IMR-90 (cell line): ENCODE measurements at regions not wholly inside any gene's neighbourhood (a gene's known extent, or its start where the extent isn't known, plus 50 kb on each side); places are given as distances from the start of the nearest gene placed in this dataset.

Source experiments
- ATAC-seq: fragments of 200-7000 bp; cut with Tn5 transposase; 2 replicates; pipeline ENCODE4 v1.9.1; 2020; ENCODE audit warnings: low read depth, mild to moderate bottlenecking, moderate library complexity
- BruUV-seq: library from RNA; stranded (reverse); fragments of 400-500 nt; replicated peaks from 2 replicates; lab custom pipeline; 2021; lab: Mats Ljungman, UMichigan
- CTCF ChIA-PET: fragments of 300-600 bp; formaldehyde crosslinking; extraction: SDS; loops from one replicate; lab custom pipeline; 2021; ENCODE audit warnings: antibody characterized with exemption; lab: Yijun Ruan, JAX
- POLR2A ChIA-PET: fragments of 300-600 bp; sonication (Branson Sonifier 250); formaldehyde crosslinking; loops from one replicate; lab custom pipeline; 2022; ENCODE audit warnings: antibody characterized with exemption; ENCODE audit not compliant: unreplicated experiment; lab: Charles Lee
- DNase-seq: peaks from one replicate; pipeline ENCODE4 v3.0.0; 2013
- H2AFZ ChIP-seq: replicated peaks from 2 replicates; pipeline ENCODE3; 2013; ENCODE audit warnings: low read length, mild to moderate bottlenecking; ENCODE audit not compliant: poor library complexity
- H2AK5ac ChIP-seq: 2 replicates; pipeline ENCODE4 v1.6.1; 2013; ENCODE audit warnings: low read depth, low read length, inconsistent platforms
- H2AK9ac ChIP-seq: replicated peaks from 2 replicates; pipeline ENCODE3; 2013; ENCODE audit warnings: mild to moderate bottlenecking, low read depth, low read length, moderate library complexity; ENCODE audit not compliant: poor library complexity
- H2BK120ac ChIP-seq: 2 replicates; pipeline ENCODE4 v1.6.1; 2013; ENCODE audit warnings: low read depth, low read length, inconsistent platforms
- H2BK15ac ChIP-seq: 3 replicates; pipeline ENCODE4 v1.6.1; 2013; ENCODE audit warnings: low read depth, low read length, inconsistent platforms
- H2BK20ac ChIP-seq: 2 replicates; pipeline ENCODE4 v1.6.1; 2013; ENCODE audit warnings: low read depth, mild to moderate bottlenecking, inconsistent platforms, low read length, moderate library complexity
- H2BK5ac ChIP-seq: 2 replicates; pipeline ENCODE4 v1.6.1; 2013; ENCODE audit warnings: mild to moderate bottlenecking, low read depth, low read length, inconsistent platforms; ENCODE audit not compliant: poor library complexity, severe bottlenecking
- H3K14ac ChIP-seq: replicated peaks from 2 replicates; pipeline ENCODE4 v1.6.1; 2013; ENCODE audit warnings: low read depth, low read length, inconsistent platforms
- H3K18ac ChIP-seq: 2 replicates; pipeline ENCODE4 v1.6.1; 2013; ENCODE audit warnings: low read depth, low read length, control low read depth
- H3K23ac ChIP-seq: 2 replicates; pipeline ENCODE4 v1.6.1; 2013; ENCODE audit warnings: low read depth, low read length, inconsistent platforms
- H3K27ac ChIP-seq: 2 replicates; pipeline ENCODE4 v1.5.1; 2013; ENCODE audit warnings: mild to moderate bottlenecking, control low read depth, low read length; ENCODE audit not compliant: insufficient read depth
- H3K27me3 ChIP-seq: 2 replicates; pipeline ENCODE4 v1.6.1; 2013; ENCODE audit warnings: low read length; ENCODE audit not compliant: control insufficient read depth, insufficient read depth
- H3K36me3 ChIP-seq: 2 replicates; pipeline ENCODE4 v1.6.1; 2013; ENCODE audit warnings: low read length, mixed read lengths; ENCODE audit not compliant: control insufficient read depth, insufficient read depth
- H3K4ac ChIP-seq: 2 replicates; pipeline ENCODE4 v1.6.1; 2013; ENCODE audit warnings: low read depth, low read length, inconsistent platforms
- H3K4me1 ChIP-seq: 2 replicates; pipeline ENCODE4 v1.6.1; 2013; ENCODE audit warnings: low read length, mixed read lengths; ENCODE audit not compliant: control insufficient read depth, insufficient read depth
- H3K4me2 ChIP-seq: 2 replicates; pipeline ENCODE4 v1.6.1; 2013; ENCODE audit warnings: low read depth, mild to moderate bottlenecking, control low read depth, low read length, moderate library complexity
- H3K4me3 ChIP-seq: 2 replicates; pipeline ENCODE4 v1.5.1; 2013; ENCODE audit warnings: low read depth, mild to moderate bottlenecking, control low read depth, low read length, moderate library complexity; ENCODE audit not compliant: insufficient read depth
- H3K56ac ChIP-seq: 2 replicates; pipeline ENCODE4 v1.6.1; 2013; ENCODE audit warnings: low read length, inconsistent platforms; ENCODE audit not compliant: insufficient read depth; ENCODE audit errors: extremely low read depth
- H3K79me1 ChIP-seq, 2 experiments: 2 replicates each; pipeline ENCODE4 v1.6.1; 2013; ENCODE audit warnings: low read length in 2 of 2, inconsistent platforms in 1 of 2, low read depth in 1 of 2
- H3K9ac ChIP-seq: 2 replicates; pipeline ENCODE4 v1.6.1; 2013; ENCODE audit warnings: low read depth, low read length, control low read depth
- H3K9me1 ChIP-seq: 2 replicates; pipeline ENCODE4 v1.6.1; 2013; ENCODE audit warnings: low read length, inconsistent platforms; ENCODE audit not compliant: insufficient read depth
- H3K9me3 ChIP-seq: 2 replicates; pipeline ENCODE4 v1.6.1; 2013; ENCODE audit warnings: low read length; ENCODE audit not compliant: control insufficient read depth, insufficient read depth
- H4K20me1 ChIP-seq: 2 replicates; pipeline ENCODE4 v1.6.1; 2013; ENCODE audit warnings: low read length, inconsistent platforms; ENCODE audit not compliant: insufficient read depth
- H4K5ac ChIP-seq: 2 replicates; pipeline ENCODE4 v1.6.1; 2013; ENCODE audit warnings: mild to moderate bottlenecking, low read depth, low read length, control low read depth
- H4K8ac ChIP-seq, 2 experiments: 2 replicates each; pipeline ENCODE4 v1.6.1; 2013; ENCODE audit warnings: low read depth in 2 of 2, low read length in 2 of 2, control low read depth in 1 of 2, inconsistent platforms in 1 of 2
- H4K91ac ChIP-seq: 2 replicates; pipeline ENCODE4 v1.6.1; 2013; ENCODE audit warnings: low read depth, low read length, inconsistent platforms; ENCODE audit not compliant: insufficient read depth
- BHLHE40 ChIP-seq: fragments of 150-350 bp; IDR thresholded peaks from 2 replicates; pipeline ENCODE4 v1.6.1; 2016; ENCODE audit warnings: mild to moderate bottlenecking, low read depth, low read length
- CEBPB ChIP-seq: IDR thresholded peaks from 2 replicates; pipeline ENCODE4 v1.6.1; 2012; ENCODE audit warnings: low read depth, low read length, improper control_type of control experiment
- CHD1 ChIP-seq: IDR thresholded peaks from 2 replicates; pipeline ENCODE4 v1.6.1; 2012; ENCODE audit warnings: low read depth, low read length, improper control_type of control experiment
- CTCF ChIP-seq: conservative IDR thresholded peaks from 2 replicates; pipeline ENCODE4 v1.5.1; 2012; ENCODE audit warnings: mild to moderate bottlenecking, low read depth, low read length, improper control_type of control experiment
- MAFK ChIP-seq: IDR thresholded peaks from 2 replicates; pipeline ENCODE4 v1.6.1; 2012; ENCODE audit warnings: low read depth, low read length, improper control_type of control experiment
- NFE2L2 ChIP-seq: fragments of 150-350 bp; IDR thresholded peaks from 2 replicates; pipeline ENCODE4 v1.6.1; 2016; ENCODE audit warnings: low read depth, mild to moderate bottlenecking, low read length
- RCOR1 ChIP-seq: IDR thresholded peaks from 2 replicates; pipeline ENCODE4 v1.6.1; 2012; ENCODE audit warnings: mild to moderate bottlenecking, low read length, improper control_type of control experiment; ENCODE audit not compliant: insufficient replicate concordance
- RFX5 ChIP-seq: IDR thresholded peaks from 2 replicates; pipeline ENCODE4 v1.8.0; 2012; ENCODE audit warnings: low read depth, mild to moderate bottlenecking, low read length, moderate library complexity
- USF2 ChIP-seq: fragments of 150-350 bp; IDR thresholded peaks from 2 replicates; pipeline ENCODE4 v1.6.1; 2017; ENCODE audit warnings: mild to moderate bottlenecking, antibody characterized with exemption, low read length, low read depth
- WGBS, 2 experiments: methylation state at CpG; one replicate each; pipeline versions ENCODE4 v1.1.5 to v1.1.7; 2013; ENCODE audit warnings: missing lambda C conversion rate in 2 of 2; ENCODE audit not compliant: insufficient read length in 1 of 2; ENCODE audit errors: extremely low coverage in 2 of 2; 5-methylcytosine and 5-hydroxymethylcytosine counted together
- dilution Hi-C: fragments of 300-500 bp; cut with HindIII; formaldehyde crosslinking; loops from one replicate; pipeline ENCODE4 v1.14.3; 2018; ENCODE audit warnings: low sequenced_read_pairs; ENCODE audit not compliant: unreplicated experiment
- in situ Hi-C: fragments of 300-500 bp; cut with MboI; formaldehyde crosslinking; loops from 3 replicates; pipeline ENCODE4 v1.14.3; 2019; ENCODE audit warnings: low sequenced_read_pairs, inconsistent platforms, mixed read lengths
- intact Hi-C: fragments of 100-400 bp; cut with micrococcal nuclease; formaldehyde crosslinking; loops from 2 replicates; pipeline ENCODE4 v1.10.0; 2022

GRCh38 chr11:115743719-115744118, 239.5 kb upstream of the CADM1 start:
- Histone ChIP-seq H3K27ac (no peak overlapping the region), H3K14ac (no peak overlapping the region)
- BruUV-seq, result no TSS peak

More at GRCh38 chr11:115743719-115744118, 239.5 kb upstream of the CADM1 start:
- Histone ChIP-seq H2AFZ (no peak overlapping the region), H3K4me2 (no peak overlapping the region), H3K9me3 (no peaks in the 10 kb centered on the region), H4K20me1 (no peaks in the 10 kb centered on the region), H3K4me3 (no peak overlapping the region), H2BK5ac (no peak overlapping the region), H3K27me3 (peaks cover 13% of the 10 kb centered on the region), H3K4me1 (peaks cover 3% of the 10 kb centered on the region; the same call in 1 of the 2 replicates), H2BK20ac (no peak overlapping the region), H3K56ac (no peak overlapping the region), H3K18ac (no peak overlapping the region), H4K91ac (no peak overlapping the region), H3K9ac (no peak overlapping the region), H3K4ac (no peak overlapping the region), H4K8ac (no peak overlapping the region), H2AK9ac (no peak overlapping the region), H2BK15ac (no peak overlapping the region), H4K5ac (no peak overlapping the region), H3K79me1 (no peaks in the 10 kb centered on the region), H3K9me1 (no peaks in the 10 kb centered on the region), H2AK5ac (no peak overlapping the region), H3K36me3 (no peaks in the 10 kb centered on the region), H3K23ac (no peak overlapping the region), H2BK120ac (no peak overlapping the region)
- ChIA-PET POLR2A (no interaction called here), CTCF (no interaction called here)
- no peak for DNase-seq
- intact Hi-C loops, result no loop called here
- dilution Hi-C loops, result no loop called here
- WGBS, 2 experiments, result 84% methylated on average over 4 of the region's 9 CpGs; no CpG with 5 or more reads in 1 of the 2 experiments
- ATAC-seq, result no peak
- in situ Hi-C loops, result no loop called here
- TF ChIP-seq CTCF (no peak), RFX5 (no peak), MAFK (no peak), CEBPB (no peak), BHLHE40 (no peak), NFE2L2 (no peak), RCOR1 (no peak), USF2 (no peak), CHD1 (no peak)
